Mesodermal cell (in vitro differentiated cells): ENCODE measurements at regions not wholly inside any gene's neighbourhood (a gene's known extent, or its start where the extent isn't known, plus 50 kb on each side); places are given as distances from the start of the nearest gene placed in this dataset.

Experiments used
- H3K27ac ChIP-seq: 2 replicates; pipeline ENCODE4 v1.7.0; 2013; ENCODE audit warnings: mild to moderate bottlenecking, low read depth, low read length, moderate library complexity; ENCODE audit not compliant: severe bottlenecking
- H3K36me3 ChIP-seq: 2 replicates; pipeline ENCODE4 v1.7.1; 2013; ENCODE audit warnings: mild to moderate bottlenecking, low read length, moderate library complexity; ENCODE audit not compliant: control insufficient read depth, insufficient read depth
- H3K4me1 ChIP-seq: one replicate; pipeline ENCODE4 v1.7.1; 2013; ENCODE audit warnings: mild to moderate bottlenecking, low read length; ENCODE audit not compliant: insufficient read depth, control insufficient read depth, poor library complexity, severe bottlenecking
- H3K4me3 ChIP-seq: 2 replicates; pipeline ENCODE4 v1.7.0; 2013; ENCODE audit warnings: low read length, control low read depth, mild to moderate bottlenecking; ENCODE audit not compliant: insufficient read depth, poor library complexity, severe bottlenecking; ENCODE audit errors: extremely low read depth
- H3K9me3 ChIP-seq: 2 replicates; pipeline ENCODE4 v1.7.1; 2013; ENCODE audit warnings: mild to moderate bottlenecking, low read length, moderate library complexity; ENCODE audit not compliant: control insufficient read depth
- WGBS, 2 experiments: methylation state at CpG; one replicate each; pipeline ENCODE4 v1.1.5; 2013; ENCODE audit warnings: missing lambda C conversion rate in 2 of 2; ENCODE audit not compliant: insufficient coverage in 2 of 2; 5-methylcytosine and 5-hydroxymethylcytosine counted together

GRCh38 chr14:38127784-38128183 lies 79.9 kb upstream of the SSTR1 start:
- Histone ChIP-seq H3K9me3 (no peaks in the 10 kb centered on the region), H3K4me1 (no peaks in the 10 kb centered on the region), H3K4me3 (no peak overlapping the region), H3K36me3 (no peaks in the 10 kb centered on the region), H3K27ac (no peak overlapping the region)
- 71 to 77% methylated on average over 1 of the region's 3 CpGs for WGBS, 2 experiments

- Histone ChIP-seq H3K36me3 (no peaks in the 10 kb centered on the region), H3K9me3 (no peaks in the 10 kb centered on the region), H3K4me3 (no peak overlapping the region), H3K4me1 (no peaks in the 10 kb centered on the region), H3K27ac (no peak overlapping the region)
Measured at GRCh38 chr14:38128640-38129039, 79.1 kb upstream of the SSTR1 start.

GRCh38 chr14:38129192-38129591 lies 78.5 kb upstream of the SSTR1 start:
- Histone ChIP-seq H3K27ac (no peak overlapping the region), H3K4me1 (no peaks in the 10 kb centered on the region), H3K9me3 (no peaks in the 10 kb centered on the region), H3K36me3 (no peaks in the 10 kb centered on the region), H3K4me3 (no peak overlapping the region)
- WGBS, 2 experiments = 80% methylated on average over 2 of the region's 2 CpGs; no CpG with 5 or more reads in 1 of the 2 experiments

- H3K4me1 ChIP-seq = no peaks in the 10 kb centered on the region
- WGBS, 2 experiments = no CpG with 5 or more reads among the region's 5 CpGs
Measured at GRCh38 chr14:38129705-38130104, 78.0 kb upstream of the SSTR1 start.

GRCh38 chr14:38134416-38135030 lies 73.2 kb upstream of the SSTR1 start:
- 92 to 93% methylated on average over 7 to 8 of the region's 10 CpGs for WGBS, 2 experiments
- Histone ChIP-seq H3K9me3 (no peaks in the 10 kb centered on the region), H3K36me3 (no peaks in the 10 kb centered on the region), H3K27ac (no peak overlapping the region), H3K4me3 (no peak overlapping the region), H3K4me1 (no peaks in the 10 kb centered on the region)

More at GRCh38 chr14:38129705-38130104, 78.0 kb upstream of the SSTR1 start:
- no peaks in the 10 kb centered on the region for H3K9me3 ChIP-seq
- H3K36me3 ChIP-seq = no peaks in the 10 kb centered on the region
- no peak overlapping the region for H3K27ac ChIP-seq
- no peak overlapping the region for H3K4me3 ChIP-seq

GRCh38 chr14:38135106-38135867 lies 72.4 kb upstream of the SSTR1 start:
- H3K27ac ChIP-seq = no peak overlapping the region
- no peaks in the 10 kb centered on the region for H3K9me3 ChIP-seq
- H3K4me1 ChIP-seq = no peaks in the 10 kb centered on the region
- WGBS, 2 experiments = no CpG with 5 or more reads among the region's 5 CpGs
- no peaks in the 10 kb centered on the region for H3K36me3 ChIP-seq
- no peak overlapping the region for H3K4me3 ChIP-seq

- no peak overlapping the region for H3K4me3 ChIP-seq
- H3K27ac ChIP-seq = no peak overlapping the region
- no peaks in the 10 kb centered on the region for H3K9me3 ChIP-seq
- H3K36me3 ChIP-seq = no peaks in the 10 kb centered on the region
- WGBS, 2 experiments = no CpG with 5 or more reads among the region's 1 CpG
- H3K4me1 ChIP-seq = no peaks in the 10 kb centered on the region
Measured at GRCh38 chr14:38137005-38137404, 70.7 kb upstream of the SSTR1 start.

GRCh38 chr14:38138473-38139138 lies 69.1 kb upstream of the SSTR1 start:
- Histone ChIP-seq H3K27ac (no peak overlapping the region), H3K36me3 (no peaks in the 10 kb centered on the region), H3K4me1 (peaks cover 3% of the 10 kb centered on the region), H3K9me3 (no peaks in the 10 kb centered on the region), H3K4me3 (no peak overlapping the region)
- WGBS, 2 experiments = 84 to 90% methylated on average over 4 to 5 of the region's 7 CpGs

- Histone ChIP-seq H3K9me3 (no peaks in the 10 kb centered on the region), H3K4me1 (peaks cover 7% of the 10 kb centered on the region), H3K4me3 (no peak overlapping the region), H3K36me3 (no peaks in the 10 kb centered on the region), H3K27ac (no peak overlapping the region)
- WGBS, 2 experiments = 85 to 100% methylated on average over 1 to 2 of the region's 2 CpGs
Measured at GRCh38 chr14:38139926-38140325, 67.8 kb upstream of the SSTR1 start.

GRCh38 chr14:38143170-38143569 lies 64.5 kb upstream of the SSTR1 start:
- Histone ChIP-seq H3K9me3 (no peaks in the 10 kb centered on the region), H3K4me3 (no peak overlapping the region), H3K4me1 (peaks cover 7% of the 10 kb centered on the region), H3K27ac (no peak overlapping the region), H3K36me3 (no peaks in the 10 kb centered on the region)
- WGBS, 2 experiments = 76% methylated on average over 2 of the region's 4 CpGs; no CpG with 5 or more reads in 1 of the 2 experiments
